ENCODE measurements at regions not wholly inside any gene's neighbourhood (a gene's known extent, or its start where the extent isn't known, plus 50 kb on each side); places are given as distances from the start of the nearest gene placed in this dataset.

DNA sequence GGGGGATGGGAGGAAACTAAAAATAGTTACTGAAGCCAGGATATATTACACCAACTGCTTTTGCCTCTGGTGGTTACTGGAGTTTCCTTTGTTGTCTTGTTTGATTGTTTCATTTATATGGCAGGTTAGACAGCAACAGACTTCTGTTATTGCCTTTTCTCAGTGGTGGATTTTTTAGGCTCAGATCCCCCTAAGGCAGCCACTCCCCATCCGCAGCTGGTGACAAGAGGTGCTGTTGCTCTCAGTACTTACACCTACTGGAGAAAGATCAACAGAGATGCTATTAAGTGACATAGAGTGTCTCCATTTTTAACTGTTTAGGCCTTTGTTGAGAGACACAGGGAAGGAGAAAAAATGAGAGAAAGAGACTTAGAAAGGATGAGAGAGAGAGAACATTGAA, 552.1 kb downstream of the PKHD1 start:
- TF ChIP-seq EZH2phosphoT487 (conservative IDR thresholded peaks at IDR 0.05; ENCODE audit: low read length) (no peak), CTCF (IDR thresholded peaks at IDR 0.05; ENCODE audit: insufficient read depth, low read length, poor library complexity, severe bottlenecking) (no peak)
